ENCODE measurements at regions not wholly inside any gene's neighbourhood (a gene's known extent, or its start where the extent isn't known, plus 50 kb on each side); places are given as distances from the start of the nearest gene placed in this dataset.

- no peaks in the 10 kb centered on the region for H3K79me2 ChIP-seq (ENCODE audit: insufficient read depth, low read depth, low read length)
- no peaks in the 10 kb centered on the region for H3K36me3 ChIP-seq (ENCODE audit: insufficient read depth, low read length)
- ChIA-PET CTCF (ENCODE audit: unreplicated experiment) (no interaction called here), POLR2A (interaction anchor here (0.7 kb wide), 1 partner anchor 212 kb away, joined by 3 read pairs; no protein-coding TSS in a partner anchor)
- no peaks in the 10 kb centered on the region for H3K4me1 ChIP-seq (ENCODE audit: insufficient read depth, low read length, poor library complexity, severe bottlenecking)
- H3K4me3 ChIP-seq (ENCODE audit: low read depth, low read length, poor library complexity, severe bottlenecking): no peak overlapping the region
- BruUV-seq (replicated peaks): no TSS peak
- H4K20me1 ChIP-seq (ENCODE audit: insufficient read depth, low read length): no peaks in the 10 kb centered on the region
- H2AFZ ChIP-seq (ENCODE audit: low read length): no peak overlapping the region
- H3K4me2 ChIP-seq (ENCODE audit: low read length): no peak overlapping the region
- no peaks in the 10 kb centered on the region for H3K9me3 ChIP-seq (ENCODE audit: low read length)
- no peak overlapping the region for H3K27ac ChIP-seq (ENCODE audit: low read depth, low read length, poor library complexity, severe bottlenecking)
- TF ChIP-seq CTCF (conservative IDR thresholded peaks at IDR 0.05; ENCODE audit: low read length): no peak
- intact Hi-C loops (cut with micrococcal nuclease; ENCODE audit: unreplicated experiment): no loop called here
- DNase-seq (ENCODE audit: low spot score): no peak
- no peaks in the 10 kb centered on the region for H3K9me2 ChIP-seq (ENCODE audit: insufficient read depth, low read length)
Measured at GRCh38 chr9:124098141-124098905, 86.8 kb downstream of the LHX2 start.

- no peaks in the 10 kb centered on the region for H3K79me2 ChIP-seq (ENCODE audit: insufficient read depth, low read depth, low read length)
- H4K20me1 ChIP-seq (ENCODE audit: insufficient read depth, low read length): no peaks in the 10 kb centered on the region
- CTCF ChIA-PET (ENCODE audit: unreplicated experiment): no interaction called here
- POLR2A ChIA-PET: no interaction called here
- H3K36me3 ChIP-seq (ENCODE audit: insufficient read depth, low read length): no peaks in the 10 kb centered on the region
- no peak overlapping the region for H3K4me2 ChIP-seq (ENCODE audit: low read length)
- no peak overlapping the region for H2AFZ ChIP-seq (ENCODE audit: low read length)
- H3K9me2 ChIP-seq (ENCODE audit: insufficient read depth, low read length): no peaks in the 10 kb centered on the region
- H3K4me3 ChIP-seq (ENCODE audit: low read depth, low read length, poor library complexity, severe bottlenecking): no peak overlapping the region
- intact Hi-C loops (cut with micrococcal nuclease; ENCODE audit: unreplicated experiment): no loop called here
- no peaks in the 10 kb centered on the region for H3K4me1 ChIP-seq (ENCODE audit: insufficient read depth, low read length, poor library complexity, severe bottlenecking)
- TF ChIP-seq CTCF (conservative IDR thresholded peaks at IDR 0.05; ENCODE audit: low read length): no peak
- TF ChIP-seq EZH2phosphoT487 (IDR thresholded peaks at IDR 0.05; ENCODE audit: borderline replicate concordance, low read depth, low read length): no peak
- H3K9me3 ChIP-seq (ENCODE audit: low read length): no peaks in the 10 kb centered on the region
- H3K27ac ChIP-seq (ENCODE audit: low read depth, low read length, poor library complexity, severe bottlenecking): no peak overlapping the region
- no TSS peak for BruUV-seq (replicated peaks)
- no peak for DNase-seq (ENCODE audit: low spot score)
Measured at GRCh38 chr9:124099860-124100259, 88.3 kb downstream of the LHX2 start.

GRCh38 chr9:124101215-124101968, 89.8 kb downstream of the LHX2 start:
- no peaks in the 10 kb centered on the region for H3K36me3 ChIP-seq (ENCODE audit: insufficient read depth, low read length)
- no peaks in the 10 kb centered on the region for H4K20me1 ChIP-seq (ENCODE audit: insufficient read depth, low read length)
- POLR2A ChIA-PET: interaction anchor here (0.6 to 0.7 kb wide), 3 partner anchors 276 to 649 kb away, joined by 3 to 4 read pairs (median 3); no protein-coding TSS in a partner anchor
- H3K79me2 ChIP-seq (ENCODE audit: insufficient read depth, low read depth, low read length): no peaks in the 10 kb centered on the region
- DNase-seq (ENCODE audit: low spot score): no peak
- no peaks in the 10 kb centered on the region for H3K4me1 ChIP-seq (ENCODE audit: insufficient read depth, low read length, poor library complexity, severe bottlenecking)
- no peaks in the 10 kb centered on the region for H3K9me2 ChIP-seq (ENCODE audit: insufficient read depth, low read length)
- no peak overlapping the region for H2AFZ ChIP-seq (ENCODE audit: low read length)
- H3K27ac ChIP-seq (ENCODE audit: low read depth, low read length, poor library complexity, severe bottlenecking): no peak overlapping the region
- no peak for TF ChIP-seq CTCF (conservative IDR thresholded peaks at IDR 0.05; ENCODE audit: low read length)
- no peak for TF ChIP-seq EZH2phosphoT487 (IDR thresholded peaks at IDR 0.05; ENCODE audit: borderline replicate concordance, low read depth, low read length)
- CTCF ChIA-PET (ENCODE audit: unreplicated experiment): no interaction called here
- intact Hi-C loops (cut with micrococcal nuclease; ENCODE audit: unreplicated experiment): no loop called here
- H3K4me3 ChIP-seq (ENCODE audit: low read depth, low read length, poor library complexity, severe bottlenecking): no peak overlapping the region
- BruUV-seq (replicated peaks): no TSS peak
- no peaks in the 10 kb centered on the region for H3K9me3 ChIP-seq (ENCODE audit: low read length)
- no peak overlapping the region for H3K4me2 ChIP-seq (ENCODE audit: low read length)

Measured in OCI-LY7 (cell line).